ENCODE measurements at regions not wholly inside any gene's neighbourhood (a gene's known extent, or its start where the extent isn't known, plus 50 kb on each side); places are given as distances from the start of the nearest gene placed in this dataset.

DNA sequence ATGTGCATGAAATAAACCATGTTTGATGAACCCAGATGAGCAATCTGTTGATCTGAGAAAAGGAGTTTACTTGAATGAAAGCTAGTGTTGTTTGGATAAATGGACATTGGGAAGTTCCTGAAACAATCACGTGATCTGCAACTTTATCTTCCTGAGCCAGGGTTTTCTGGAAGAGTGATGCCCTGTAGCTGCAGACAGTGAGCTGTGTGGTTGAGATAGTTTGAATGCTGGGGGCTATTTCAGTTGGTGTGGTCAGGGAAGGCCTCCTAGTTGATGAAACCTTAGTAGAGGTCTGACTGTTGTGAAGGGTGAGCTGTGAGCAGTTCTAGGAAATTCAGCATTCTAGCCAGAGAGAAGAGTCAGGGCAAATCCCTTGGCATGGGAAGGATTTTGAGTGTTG is 643.7 kb downstream of the UTRN start:
- no peaks in the 10 kb centered on the region for H3K27me3 ChIP-seq
- H3K4me3 ChIP-seq: no peak overlapping the region
- H3K27ac ChIP-seq: no peak overlapping the region
- no peaks in the 10 kb centered on the region for H3K36me3 ChIP-seq
- no peaks in the 10 kb centered on the region for H3K4me1 ChIP-seq
- H3K9me3 ChIP-seq: no peaks in the 10 kb centered on the region
- no peak for DNase-seq
- no peak for TF ChIP-seq POLR2A (IDR thresholded peaks at IDR 0.05)
- TF ChIP-seq, protein P1, sequence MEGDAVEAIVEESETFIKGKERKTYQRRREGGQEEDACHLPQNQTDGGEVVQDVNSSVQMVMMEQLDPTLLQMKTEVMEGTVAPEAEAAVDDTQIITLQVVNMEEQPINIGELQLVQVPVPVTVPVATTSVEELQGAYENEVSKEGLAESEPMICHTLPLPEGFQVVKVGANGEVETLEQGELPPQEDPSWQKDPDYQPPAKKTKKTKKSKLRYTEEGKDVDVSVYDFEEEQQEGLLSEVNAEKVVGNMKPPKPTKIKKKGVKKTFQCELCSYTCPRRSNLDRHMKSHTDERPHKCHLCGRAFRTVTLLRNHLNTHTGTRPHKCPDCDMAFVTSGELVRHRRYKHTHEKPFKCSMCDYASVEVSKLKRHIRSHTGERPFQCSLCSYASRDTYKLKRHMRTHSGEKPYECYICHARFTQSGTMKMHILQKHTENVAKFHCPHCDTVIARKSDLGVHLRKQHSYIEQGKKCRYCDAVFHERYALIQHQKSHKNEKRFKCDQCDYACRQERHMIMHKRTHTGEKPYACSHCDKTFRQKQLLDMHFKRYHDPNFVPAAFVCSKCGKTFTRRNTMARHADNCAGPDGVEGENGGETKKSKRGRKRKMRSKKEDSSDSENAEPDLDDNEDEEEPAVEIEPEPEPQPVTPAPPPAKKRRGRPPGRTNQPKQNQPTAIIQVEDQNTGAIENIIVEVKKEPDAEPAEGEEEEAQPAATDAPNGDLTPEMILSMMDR (IDR thresholded peaks at IDR 0.05): no peak

DNA sequence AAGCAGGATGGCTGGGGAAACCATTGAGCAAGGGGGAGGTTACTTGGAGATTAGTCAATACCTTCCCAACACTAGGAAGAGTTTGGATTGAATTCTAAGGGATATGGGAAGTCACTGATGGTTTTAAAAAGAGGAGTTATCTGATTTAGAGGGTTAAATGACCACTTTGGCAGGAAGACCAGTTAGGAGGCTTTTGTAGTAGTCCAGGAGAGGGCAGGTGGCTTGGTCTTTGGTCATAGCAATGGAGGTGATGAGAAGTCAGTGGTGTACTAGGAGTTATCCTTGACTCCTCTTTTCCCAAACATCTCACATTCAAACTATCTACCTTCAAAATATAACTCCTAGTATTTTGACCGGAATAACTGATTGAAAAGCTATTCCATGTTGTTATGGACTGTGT is 644.1 kb downstream of the UTRN start:
- no peaks in the 10 kb centered on the region for H3K36me3 ChIP-seq
- no peak for DNase-seq
- H3K9me3 ChIP-seq: no peaks in the 10 kb centered on the region
- H3K27ac ChIP-seq: no peak overlapping the region
- no peak overlapping the region for H3K4me3 ChIP-seq
- H3K27me3 ChIP-seq: no peaks in the 10 kb centered on the region
- H3K4me1 ChIP-seq: no peaks in the 10 kb centered on the region
- no peak for TF ChIP-seq POLR2A (IDR thresholded peaks at IDR 0.05)
- TF ChIP-seq, protein P1 (IDR thresholded peaks at IDR 0.05): no peak

DNA sequence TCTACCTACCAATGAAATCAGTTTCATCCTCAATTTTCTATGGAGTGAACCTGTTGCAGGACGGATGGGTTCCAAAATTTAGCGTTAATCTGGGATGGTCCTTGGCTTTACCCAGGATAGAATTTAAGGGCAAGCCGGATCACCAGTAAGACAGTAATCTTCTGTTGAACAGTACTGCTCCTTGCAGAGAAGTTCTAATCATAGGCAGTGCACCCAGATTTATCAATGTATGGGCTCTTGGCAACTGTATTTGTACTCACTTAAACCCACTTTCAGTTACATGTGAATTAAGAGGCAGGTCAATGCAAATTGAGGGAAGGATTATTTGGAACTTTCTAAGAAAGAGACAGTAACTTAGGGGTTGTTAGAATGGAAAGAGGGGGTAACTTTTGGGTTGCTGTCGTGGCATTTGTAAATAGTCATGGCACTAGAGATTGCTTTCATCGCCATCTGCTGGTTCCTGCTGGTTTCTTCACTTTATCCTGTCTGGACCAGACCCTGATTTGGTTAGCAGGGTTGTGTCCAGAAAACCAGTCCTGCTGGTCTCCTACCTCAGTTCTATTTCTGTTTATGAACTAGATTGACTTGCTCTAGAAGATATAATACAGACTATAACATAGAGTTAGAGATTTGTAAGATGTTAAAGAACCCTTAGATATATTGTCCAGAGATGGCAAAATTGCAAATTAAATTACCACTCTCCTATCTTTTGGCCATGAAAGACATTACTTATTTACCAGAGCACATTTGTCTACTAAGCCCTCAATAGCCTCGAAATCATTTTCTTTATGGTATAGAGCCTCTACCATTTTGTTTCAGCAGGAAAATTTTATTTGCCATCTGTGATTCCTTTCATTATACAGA is 646.3 kb downstream of the UTRN start:
- peak in 1 of 3 donors; percentile 51 for DNase-seq
- Histone ChIP-seq H3K4me3 (no peak overlapping the region), H3K27ac (no peak overlapping the region), H3K4me1 (no peaks in the 10 kb centered on the region), H3K27me3 (no peaks in the 10 kb centered on the region), H3K9me3 (no peaks in the 10 kb centered on the region), H3K36me3 (no peaks in the 10 kb centered on the region)
- TF ChIP-seq, protein P1 (IDR thresholded peaks at IDR 0.05): peak in 4 of 6 experiments; percentile 37 to 60 (median 52)
- TF ChIP-seq POLR2A (IDR thresholded peaks at IDR 0.05): no peak

DNA sequence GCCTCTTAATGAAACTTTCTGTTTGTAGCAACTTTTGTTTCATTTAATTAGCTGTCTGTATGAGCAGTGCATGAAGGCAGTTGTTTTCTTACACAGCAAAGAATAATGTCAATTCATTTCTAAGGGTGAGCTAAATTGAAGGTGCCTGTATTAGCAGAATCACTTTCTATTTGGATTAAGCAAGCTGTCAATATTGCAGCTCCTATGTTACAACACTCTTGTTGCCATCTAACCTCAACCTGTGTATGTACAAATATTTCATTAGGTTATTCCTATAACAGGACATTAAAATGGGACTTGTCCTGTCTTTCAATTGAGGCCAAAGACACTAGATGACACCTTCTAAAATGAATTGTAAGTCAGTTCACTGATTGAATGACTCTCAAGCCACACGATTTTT is 647.5 kb downstream of the UTRN start:
- no peak overlapping the region for H3K27ac ChIP-seq
- no peak for DNase-seq
- no peaks in the 10 kb centered on the region for H3K9me3 ChIP-seq
- no peak overlapping the region for H3K4me3 ChIP-seq
- H3K27me3 ChIP-seq: no peaks in the 10 kb centered on the region
- TF ChIP-seq, protein P1 (IDR thresholded peaks at IDR 0.05): no peak
- no peak for TF ChIP-seq POLR2A (IDR thresholded peaks at IDR 0.05)
- no peaks in the 10 kb centered on the region for H3K4me1 ChIP-seq
- H3K36me3 ChIP-seq: no peaks in the 10 kb centered on the region

DNA sequence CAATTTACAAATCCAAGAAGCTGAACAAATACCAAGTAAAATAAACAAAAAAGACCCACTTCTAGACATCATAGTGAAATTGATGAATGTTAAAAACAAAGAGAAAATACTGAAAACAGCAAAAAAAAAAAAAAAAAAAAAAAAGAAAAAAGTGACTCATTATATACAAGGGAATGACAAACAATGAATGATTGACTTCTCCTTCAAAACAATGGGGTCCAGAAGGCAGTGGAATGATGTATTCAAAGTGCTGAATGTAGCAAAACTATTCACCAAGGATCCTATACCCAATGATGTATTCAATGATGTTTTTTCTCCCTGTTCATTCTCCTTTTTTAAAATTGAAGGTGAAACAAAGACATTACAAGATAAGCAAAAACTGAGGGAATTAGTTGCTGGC is 650.0 kb downstream of the UTRN start:
- TF ChIP-seq, protein P1 (IDR thresholded peaks at IDR 0.05): no peak
- TF ChIP-seq POLR2A (IDR thresholded peaks at IDR 0.05): no peak
- no peaks in the 10 kb centered on the region for H3K4me1 ChIP-seq

More for the DNA sequence above, 650.0 kb downstream of the UTRN start:
- H3K27ac ChIP-seq: no peak overlapping the region
- H3K36me3 ChIP-seq: no peaks in the 10 kb centered on the region
- H3K4me3 ChIP-seq: no peak overlapping the region
- DNase-seq: no peak
- H3K9me3 ChIP-seq: no peaks in the 10 kb centered on the region
- no peaks in the 10 kb centered on the region for H3K27me3 ChIP-seq

All from Peyer's patch (tissue), 4 donors.